GM18505 (cell line): ENCODE measurements at regions not wholly inside any gene's neighbourhood (a gene's known extent, or its start where the extent isn't known, plus 50 kb on each side); places are given as distances from the start of the nearest gene placed in this dataset.

ENCODE experiments used
- ATAC-seq: cut with Tn5 transposase; IDR thresholded peaks from one replicate; pipeline ENCODE4 v1.9.1; 2021; ENCODE audit not compliant: unreplicated experiment
- POLR2A ChIP-seq: IDR thresholded peaks from 4 replicates; pipeline ENCODE4 v1.6.1; 2011; ENCODE audit warnings: borderline replicate concordance; ENCODE audit not compliant: insufficient read depth, insufficient read length; ENCODE audit errors: extremely low read depth

DNA sequence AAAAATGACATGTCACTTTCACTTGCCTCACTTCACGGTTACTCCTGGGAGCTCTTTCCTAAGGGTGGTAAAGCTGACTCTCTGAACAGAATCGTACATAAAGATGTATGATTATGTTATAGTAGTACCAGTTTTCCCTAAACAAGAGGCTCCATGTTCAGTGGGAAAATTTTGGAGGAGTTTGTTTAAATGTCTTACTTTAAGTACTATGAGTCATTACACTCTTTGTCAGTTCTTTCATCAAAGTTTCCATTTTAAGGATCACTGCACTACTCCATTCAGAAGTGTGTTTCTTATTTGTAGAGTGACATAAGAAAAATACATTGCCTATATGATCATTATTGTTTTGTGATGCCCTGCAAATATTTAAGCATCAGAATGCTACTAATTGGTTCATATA is 121.1 kb upstream of the FIGN start:
- TF ChIP-seq POLR2A, result no peak
- ATAC-seq, result no peak

DNA sequence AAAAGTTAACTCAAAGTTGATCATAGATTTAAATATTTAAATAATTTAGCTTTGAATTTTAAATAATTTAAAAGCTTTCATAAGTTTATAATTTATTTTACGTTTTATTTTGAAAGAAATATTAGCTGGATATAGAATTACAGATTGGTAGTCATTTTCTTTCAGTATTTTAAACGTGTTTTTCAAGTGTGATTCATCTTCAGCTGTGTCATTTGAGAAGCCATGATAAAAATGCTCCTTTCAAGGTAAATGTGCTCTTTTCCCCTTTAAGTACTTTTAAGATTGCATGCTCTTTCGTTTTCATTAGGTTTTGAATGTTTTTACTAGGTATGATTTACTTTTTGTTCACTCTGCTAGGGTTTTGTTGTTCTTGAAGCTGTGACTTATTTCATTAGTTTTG is 116.8 kb upstream of the FIGN start:
- ATAC-seq, result no peak
- no peak for TF ChIP-seq POLR2A

DNA sequence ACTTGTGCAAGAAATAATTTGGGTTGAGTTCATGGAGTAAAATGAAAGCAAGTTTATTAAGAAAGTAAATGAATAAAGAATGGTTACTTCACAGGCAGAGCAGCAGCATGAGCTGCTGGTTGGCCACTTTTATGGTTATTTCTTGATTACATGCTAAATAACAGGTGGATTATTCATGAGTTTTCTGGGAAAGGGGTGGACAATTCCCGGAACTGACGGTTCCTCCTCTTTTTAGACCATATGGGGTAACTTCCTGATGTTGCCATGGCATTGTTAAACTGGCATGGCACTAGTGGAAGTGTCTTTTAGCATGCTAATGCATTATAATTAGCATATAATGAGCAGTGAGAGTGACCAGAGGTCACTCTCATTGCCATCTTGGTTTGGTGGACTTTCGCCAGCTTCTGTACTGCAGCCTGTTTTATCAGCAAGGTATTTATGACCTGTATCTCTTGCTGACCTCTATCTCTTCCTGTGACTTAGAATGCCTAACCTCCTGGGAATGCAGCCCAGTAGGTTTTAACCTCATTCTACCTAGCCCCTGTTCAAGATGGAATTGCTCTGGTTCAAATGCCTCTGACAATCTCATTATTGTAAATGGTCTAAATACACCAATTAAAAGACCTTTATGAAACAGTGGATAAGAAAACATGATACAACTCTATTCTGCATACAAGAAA is 114.1 kb upstream of the FIGN start:
- TF ChIP-seq POLR2A, result no peak
- no peak for ATAC-seq

DNA sequence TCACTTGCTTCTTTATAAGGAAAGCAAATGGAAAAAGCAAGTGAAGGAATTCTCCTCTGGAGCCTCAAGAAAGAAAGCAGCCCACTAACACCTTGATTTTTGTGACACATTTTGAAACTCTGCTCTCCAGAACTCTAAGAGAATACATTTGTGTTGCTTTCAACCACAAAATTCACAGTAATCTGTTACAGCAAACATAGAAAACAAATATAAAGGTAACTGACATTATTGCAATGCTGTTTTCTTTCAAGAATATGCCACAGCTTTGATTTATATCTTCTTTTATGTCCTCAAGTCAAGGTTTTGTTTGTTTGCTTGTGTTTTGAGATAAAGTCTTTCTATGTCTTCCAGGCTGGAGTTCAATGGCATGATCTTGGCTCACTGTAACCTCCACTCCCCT is 103.1 kb upstream of the FIGN start:
- no peak for TF ChIP-seq POLR2A
- no peak for ATAC-seq

DNA sequence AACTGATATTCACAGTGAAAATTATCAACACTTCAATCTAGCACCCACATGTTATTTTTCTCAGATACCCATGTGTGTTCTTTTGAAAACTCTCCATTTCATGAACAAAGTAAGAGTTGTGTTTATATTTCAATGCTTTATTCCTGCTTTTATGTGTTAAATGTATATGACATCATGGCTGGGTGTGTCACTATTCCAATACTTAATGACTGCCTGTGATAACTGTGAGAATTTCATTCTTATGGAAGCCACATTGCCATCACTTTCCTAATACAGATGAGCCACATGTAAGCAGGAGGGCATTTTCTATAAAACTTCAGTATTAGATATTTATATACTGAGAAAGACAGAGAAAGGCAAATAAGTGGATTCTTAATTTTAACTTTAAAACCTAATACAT is 100.4 kb upstream of the FIGN start:
- ATAC-seq, result no peak
- TF ChIP-seq POLR2A, result no peak

DNA sequence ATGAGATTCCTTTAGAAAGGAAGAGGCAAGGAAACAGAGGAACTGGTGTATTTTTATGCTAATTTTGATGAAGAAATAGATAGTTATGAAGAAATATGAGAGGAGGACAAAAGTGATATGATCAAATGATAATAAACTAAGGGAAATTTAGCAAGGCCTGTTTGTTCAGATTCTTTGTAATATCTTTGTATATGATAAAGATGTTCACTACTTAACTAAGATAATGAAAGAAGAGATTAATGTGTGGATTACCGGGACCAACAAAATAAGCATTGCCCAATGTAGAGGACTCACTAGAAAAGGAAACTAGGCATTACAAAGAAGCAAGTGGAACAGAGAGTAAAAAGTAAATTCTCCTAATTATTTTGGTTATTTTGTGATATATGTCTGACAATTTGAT is 99.0 kb upstream of the FIGN start:
- no peak for ATAC-seq
- TF ChIP-seq POLR2A, result no peak

DNA sequence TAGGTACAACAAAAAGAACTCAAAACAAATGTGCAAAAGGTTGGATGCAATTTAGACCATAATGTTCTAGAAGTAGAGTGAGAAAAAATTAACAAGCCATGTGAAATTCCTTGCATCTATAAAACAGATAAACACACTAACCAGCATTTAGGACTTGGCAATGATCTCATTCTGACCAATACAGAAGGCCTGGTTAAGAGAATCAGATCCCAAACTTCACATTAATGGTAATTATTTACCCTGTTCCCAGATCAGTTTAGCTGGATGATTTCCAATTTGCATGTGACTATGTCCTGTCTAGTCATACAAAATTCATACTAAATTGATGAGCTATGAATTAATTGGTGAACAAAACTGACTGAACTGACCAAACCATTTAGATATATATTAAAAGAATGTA is 98.4 kb upstream of the FIGN start:
- ATAC-seq, result no peak
- no peak for TF ChIP-seq POLR2A

DNA sequence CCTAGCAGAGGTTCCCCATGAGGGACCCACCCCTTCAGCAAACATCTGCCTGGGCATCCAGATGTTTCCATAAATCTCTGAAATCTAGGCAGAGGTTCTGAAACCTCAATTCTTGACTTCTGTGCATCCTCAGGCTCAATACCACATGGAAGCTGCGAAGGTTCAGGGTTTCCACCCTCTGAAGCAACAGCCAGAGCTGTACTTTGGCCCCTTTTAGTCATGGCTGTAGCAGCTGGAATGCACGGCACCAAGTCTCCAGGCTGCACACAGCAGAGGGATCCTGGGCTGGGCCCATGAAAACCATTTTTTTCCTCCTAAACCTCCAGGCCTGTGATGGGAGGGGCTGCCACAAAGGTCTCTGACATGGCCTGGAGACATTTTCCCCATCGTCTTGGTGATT is 93.0 kb upstream of the FIGN start:
- ATAC-seq, result no peak
- TF ChIP-seq POLR2A, result no peak

DNA sequence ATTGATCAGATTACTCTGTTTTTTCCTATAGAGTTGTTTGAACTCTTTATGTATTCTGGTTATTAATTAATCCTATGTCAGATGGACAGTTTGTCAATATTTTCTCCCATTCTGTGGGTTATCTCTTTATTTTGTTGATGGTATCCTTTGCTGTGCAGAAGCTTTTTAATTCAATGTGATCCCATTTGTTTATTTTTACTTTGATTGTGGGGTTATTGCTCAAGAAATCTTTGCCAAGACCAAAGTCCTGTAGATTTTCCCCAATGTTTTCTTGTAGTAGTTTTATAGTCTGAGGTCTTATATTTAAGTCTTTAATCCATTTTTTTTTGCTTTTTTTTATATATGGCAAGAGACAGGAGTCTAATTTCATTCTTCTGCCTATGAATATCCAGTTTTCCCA is 86.2 kb upstream of the FIGN start:
- no peak for ATAC-seq

DNA sequence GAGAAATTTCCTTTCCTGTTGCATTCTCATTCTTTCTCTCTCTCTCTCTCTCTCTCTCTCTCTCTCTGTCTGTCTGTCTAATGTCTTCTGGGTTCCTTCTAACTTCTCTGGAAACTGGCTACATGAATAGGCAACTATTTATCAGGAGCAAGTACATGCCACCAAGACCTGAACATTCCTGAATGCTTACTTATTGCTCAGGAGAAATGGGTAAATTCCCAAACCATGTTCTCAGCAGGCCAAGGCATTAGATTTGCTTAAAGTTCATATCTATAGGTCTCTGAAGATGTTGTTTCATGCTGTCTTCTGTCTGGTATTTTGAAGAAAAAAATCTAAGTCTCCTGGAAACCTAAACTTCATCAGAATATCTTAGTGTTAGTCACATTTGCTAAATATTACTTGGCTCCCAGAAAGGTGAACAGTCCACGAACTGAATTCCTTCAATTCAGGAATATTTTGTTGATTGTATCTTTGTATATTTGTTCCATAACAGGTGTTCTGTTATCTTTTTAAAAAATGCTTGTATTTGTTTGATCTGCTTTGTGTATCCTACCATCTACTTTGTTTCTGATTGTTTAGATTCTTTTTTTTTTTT is 77.2 kb upstream of the FIGN start:
- no peak for ATAC-seq

More for the DNA sequence above, 86.2 kb upstream of the FIGN start:
- no peak for TF ChIP-seq POLR2A

DNA sequence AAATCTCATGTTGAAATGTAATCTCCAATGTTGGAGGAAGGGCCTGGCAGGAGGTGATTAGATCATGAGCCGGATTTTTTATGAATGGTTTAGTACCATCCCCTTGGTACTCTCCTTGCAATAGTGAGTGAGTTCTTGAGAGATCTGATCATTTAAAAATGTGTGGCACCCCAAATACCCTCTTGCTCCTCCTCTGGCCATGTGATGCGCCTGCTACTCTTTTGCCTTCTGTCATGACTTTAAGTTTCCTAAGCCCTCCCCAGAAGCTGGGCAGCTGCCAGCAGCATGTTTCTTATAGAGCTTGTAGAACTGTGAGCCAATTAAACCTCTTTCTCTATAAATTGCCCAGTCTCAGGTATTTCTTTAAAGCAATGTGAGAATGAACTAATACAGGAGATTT is 72.6 kb upstream of the FIGN start:
- no peak for ATAC-seq
- TF ChIP-seq POLR2A, result no peak

More for the DNA sequence above, 77.2 kb upstream of the FIGN start:
- TF ChIP-seq POLR2A, result no peak

DNA sequence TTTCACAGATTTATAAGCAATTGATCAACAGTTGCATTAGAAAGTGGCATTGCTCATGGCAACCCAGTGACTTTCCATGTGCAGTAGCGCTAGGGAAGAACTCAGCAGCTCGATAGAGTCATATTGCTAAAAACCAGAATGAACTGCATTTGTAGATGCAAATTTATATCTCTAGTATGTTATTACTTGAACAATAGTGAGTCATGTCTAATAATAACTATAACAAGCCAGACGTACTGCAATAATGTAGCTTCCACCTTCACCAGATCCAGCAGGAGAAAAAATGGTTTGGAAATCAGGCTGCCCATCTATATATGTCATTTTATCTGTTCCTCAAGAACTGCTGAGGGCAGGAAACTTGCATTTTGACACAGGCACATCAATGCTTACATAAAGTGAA is 66.5 kb upstream of the FIGN start:
- no peak for TF ChIP-seq POLR2A
- no peak for ATAC-seq

DNA sequence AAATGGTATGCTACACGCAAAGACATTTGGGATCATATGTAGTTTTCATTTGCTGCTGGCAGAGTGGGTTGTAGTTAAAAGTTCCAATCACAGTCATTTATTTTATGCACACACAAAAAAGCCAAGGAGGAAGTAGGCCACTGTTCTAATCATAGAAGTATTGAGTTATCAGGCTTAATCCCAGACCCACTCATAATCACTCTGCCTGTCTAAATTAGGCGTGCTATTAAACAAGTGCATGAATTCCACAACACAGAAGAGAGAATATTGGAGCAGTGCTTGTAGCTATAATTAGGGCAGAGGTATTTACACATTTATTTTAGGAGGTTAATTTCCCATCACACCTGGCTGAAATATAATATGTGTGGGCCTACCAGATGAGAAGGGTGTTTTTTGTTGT is 65.7 kb upstream of the FIGN start:
- no peak for ATAC-seq
- TF ChIP-seq POLR2A, result no peak

DNA sequence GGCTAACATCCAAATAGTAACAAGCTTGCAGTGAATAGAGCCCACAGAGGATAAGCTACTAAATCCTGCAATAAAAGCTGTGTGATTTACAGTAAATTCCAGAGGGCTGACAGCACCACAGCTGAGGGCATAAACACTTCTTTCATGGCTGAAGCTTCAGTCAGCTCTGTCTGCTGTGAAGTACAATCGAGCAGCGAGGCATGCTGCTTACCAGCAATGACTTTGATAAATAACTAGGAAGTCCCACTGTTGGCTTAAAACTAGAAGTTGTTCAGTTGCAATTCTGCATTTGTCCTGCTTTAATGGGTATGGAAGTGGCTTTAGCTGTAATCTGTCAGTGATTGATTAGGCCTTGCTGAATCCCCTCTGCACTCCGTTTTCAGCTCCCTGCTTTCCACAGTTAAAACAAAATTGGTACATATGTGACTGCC is 65.2 kb upstream of the FIGN start:
- no peak for TF ChIP-seq POLR2A
- ATAC-seq, result no peak

DNA sequence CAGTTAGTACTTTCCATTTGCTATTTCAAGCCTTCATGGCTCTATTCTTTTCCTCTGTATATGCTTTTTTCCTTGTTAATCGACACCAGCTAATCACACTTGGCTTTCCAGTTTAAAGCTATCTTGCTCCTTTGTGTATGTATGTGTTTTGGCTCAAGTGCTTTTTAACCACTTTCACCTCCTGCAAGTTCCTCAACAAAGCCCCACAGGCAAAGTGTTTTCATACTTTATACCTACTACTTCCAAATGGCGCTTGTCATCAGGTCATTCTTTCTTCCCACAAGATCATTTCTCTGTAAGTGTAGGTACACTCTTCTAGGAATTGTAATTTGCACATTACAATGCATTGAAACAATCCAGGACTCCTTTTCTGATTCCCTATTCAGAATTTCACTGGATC is 64.0 kb upstream of the FIGN start:
- ATAC-seq, result no peak
- no peak for TF ChIP-seq POLR2A

DNA sequence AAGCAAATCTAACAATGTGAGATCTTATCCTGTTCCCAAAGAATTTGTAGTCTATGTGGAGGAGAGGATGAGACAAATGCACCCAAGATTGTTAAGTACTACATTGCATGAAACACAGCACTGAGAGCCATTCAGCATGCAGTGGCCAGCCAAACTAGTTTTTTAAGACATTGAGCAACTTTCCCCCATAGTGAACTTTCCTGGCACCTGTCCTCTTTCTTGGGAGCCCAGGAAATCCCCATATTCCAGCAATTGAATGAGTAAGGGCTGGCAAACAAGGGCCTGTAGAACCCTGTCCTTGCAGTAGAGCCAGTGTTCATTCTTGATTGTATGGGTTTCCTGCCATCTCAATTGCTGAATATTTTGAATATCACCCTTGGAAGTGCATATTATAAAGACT is 58.8 kb upstream of the FIGN start:
- TF ChIP-seq POLR2A, result no peak
- ATAC-seq, result no peak
